Activated CD4-positive, alpha-beta T cell treated with anti-CD3 and anti-CD28 coated beads for 36 hours (primary cell): ENCODE measurements at regions not wholly inside any gene's neighbourhood (a gene's known extent, or its start where the extent isn't known, plus 50 kb on each side); places are given as distances from the start of the nearest gene placed in this dataset.
"Not testable (repeated sequence)": the region's sequence is repeated elsewhere in the genome, so short reads cannot be mapped to it uniquely, and the experiment has no call there.

Experiments used
- ATAC-seq: fragments of 200-7000 bp; cut with Tn5 transposase; one replicate; pipeline ENCODE4 v1.10.0; 2021; ENCODE audit warnings: mild to moderate bottlenecking, moderate library complexity
- CTCF ChIA-PET: fragments of 350-600 bp; sonication (Branson Sonifier 250); formaldehyde crosslinking; loops from one replicate; lab custom pipeline; 2021; ENCODE audit warnings: antibody characterized with exemption; lab: Charles Lee
- POLR2A ChIA-PET: fragments of 350-600 bp; sonication (Branson Sonifier 250); formaldehyde crosslinking; loops from one replicate; lab custom pipeline; 2021; ENCODE audit warnings: antibody characterized with exemption, inconsistent platforms; lab: Charles Lee
- DNase-seq: peaks from one replicate; pipeline ENCODE4 v3.0.0-alpha.2; 2020
- H3K27ac Mint-ChIP-seq: one replicate; pipeline ENCODE4 v1.8.0; 2021; ENCODE audit warnings: mixed read lengths
- H3K27me3 Mint-ChIP-seq: one replicate; pipeline ENCODE4 v1.8.0; 2021; ENCODE audit warnings: mixed read lengths
- H3K36me3 Mint-ChIP-seq: one replicate; pipeline ENCODE4 v1.8.0; 2021; ENCODE audit warnings: low read depth, mixed read lengths
- H3K4me1 Mint-ChIP-seq: one replicate; pipeline ENCODE4 v1.8.0; 2021; ENCODE audit warnings: mixed read lengths
- H3K4me3 Mint-ChIP-seq: one replicate; pipeline ENCODE4 v1.8.0; 2021; ENCODE audit warnings: mild to moderate bottlenecking, moderate library complexity, mixed read lengths
- H3K9me3 Mint-ChIP-seq: one replicate; pipeline ENCODE4 v1.8.0; 2021; ENCODE audit warnings: low read depth, mixed read lengths
- intact Hi-C, 2 experiments: fragments of 100-400 bp; cut with DNase I in 1 of 2; cut with micrococcal nuclease in 1 of 2; formaldehyde crosslinking; loops; one replicate each; pipeline versions ENCODE4 v1.14.2 to v1.15.1; 2022 to 2024; cut with DNase I, micrococcal nuclease

GRCh38 chr22:11625711-11626421 lies 3902.1 kb upstream of the OR11H1 start:
- intact Hi-C loops, POLR2A ChIA-PET, CTCF ChIA-PET, H3K27me3 Mint-ChIP-seq, H3K4me1 Mint-ChIP-seq, ATAC-seq, DNase-seq, H3K27ac Mint-ChIP-seq, H3K4me3 Mint-ChIP-seq: not testable (repeated sequence)
- Mint-ChIP-seq H3K9me3 (peaks cover 39% of the 10 kb centered on the region), H3K36me3 (peaks cover 15% of the 10 kb centered on the region)

DNA sequence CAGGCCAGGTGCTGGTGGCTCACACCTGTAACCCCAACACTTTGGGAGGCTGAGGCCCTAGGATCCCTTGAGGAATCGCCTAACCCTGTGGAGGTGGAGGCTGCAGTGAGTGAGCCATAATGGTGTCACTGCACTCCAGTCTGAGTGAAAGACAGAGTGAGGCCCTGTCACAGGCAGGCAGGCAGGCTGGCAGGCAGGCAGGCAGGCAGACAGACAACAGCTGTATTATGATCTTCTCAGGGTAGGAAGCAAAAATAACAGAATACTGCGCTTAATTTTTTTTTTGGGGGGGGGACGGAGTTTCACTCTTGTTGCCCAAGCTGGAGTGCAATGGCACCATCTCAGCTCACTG lies 3901.6 kb upstream of the OR11H1 start:
- Mint-ChIP-seq H3K27ac (no peak overlapping the region), H3K27me3 (no peaks in the 10 kb centered on the region), H3K36me3 (peaks cover 16% of the 10 kb centered on the region), H3K4me3 (no peak overlapping the region), H3K4me1 (no peaks in the 10 kb centered on the region), H3K9me3 (peaks cover 38% of the 10 kb centered on the region)
- ATAC-seq (no peak), DNase-seq (no peak)
- CTCF ChIA-PET = no interaction called here
- POLR2A ChIA-PET = no interaction called here
- intact Hi-C loops = no loop called here

GRCh38 chr22:11627036-11627435 lies 3901.0 kb upstream of the OR11H1 start:
- H3K4me1 Mint-ChIP-seq, H3K27ac Mint-ChIP-seq, intact Hi-C loops, H3K4me3 Mint-ChIP-seq, CTCF ChIA-PET, DNase-seq, ATAC-seq, POLR2A ChIA-PET, H3K27me3 Mint-ChIP-seq: not testable (repeated sequence)
- Mint-ChIP-seq H3K36me3 (peaks cover 16% of the 10 kb centered on the region), H3K9me3 (peaks cover 38% of the 10 kb centered on the region)

DNA sequence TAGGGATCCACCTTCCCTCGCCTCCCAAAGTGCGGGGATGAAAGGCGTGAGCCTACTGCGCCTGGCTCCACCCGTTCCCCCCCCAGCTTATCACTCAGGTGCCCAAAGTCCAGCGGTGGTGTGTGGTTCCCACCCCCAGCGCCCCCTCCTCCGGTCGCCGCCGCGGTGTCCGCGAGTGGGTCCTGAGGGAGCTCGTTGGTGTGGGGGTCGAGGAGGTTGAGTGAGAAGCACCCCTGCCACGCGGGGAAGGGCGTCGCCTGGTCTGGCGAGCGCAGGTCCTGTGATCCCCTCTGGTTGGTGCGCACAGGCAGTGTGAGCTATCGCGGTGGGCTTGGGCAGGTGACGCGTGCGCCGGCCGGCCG lies 3900.6 kb upstream of the OR11H1 start:
- H3K27me3 Mint-ChIP-seq = no peaks in the 10 kb centered on the region
- ChIA-PET CTCF (no interaction called here), POLR2A (no interaction called here)
- no peaks in the 10 kb centered on the region for H3K4me1 Mint-ChIP-seq
- no peak overlapping the region for H3K4me3 Mint-ChIP-seq
- H3K9me3 Mint-ChIP-seq = peaks cover 38% of the 10 kb centered on the region
- intact Hi-C loops = no loop called here
- peaks cover 16% of the 10 kb centered on the region for H3K36me3 Mint-ChIP-seq
- DNase-seq (no peak), ATAC-seq (no peak)
- no peak overlapping the region for H3K27ac Mint-ChIP-seq

DNA sequence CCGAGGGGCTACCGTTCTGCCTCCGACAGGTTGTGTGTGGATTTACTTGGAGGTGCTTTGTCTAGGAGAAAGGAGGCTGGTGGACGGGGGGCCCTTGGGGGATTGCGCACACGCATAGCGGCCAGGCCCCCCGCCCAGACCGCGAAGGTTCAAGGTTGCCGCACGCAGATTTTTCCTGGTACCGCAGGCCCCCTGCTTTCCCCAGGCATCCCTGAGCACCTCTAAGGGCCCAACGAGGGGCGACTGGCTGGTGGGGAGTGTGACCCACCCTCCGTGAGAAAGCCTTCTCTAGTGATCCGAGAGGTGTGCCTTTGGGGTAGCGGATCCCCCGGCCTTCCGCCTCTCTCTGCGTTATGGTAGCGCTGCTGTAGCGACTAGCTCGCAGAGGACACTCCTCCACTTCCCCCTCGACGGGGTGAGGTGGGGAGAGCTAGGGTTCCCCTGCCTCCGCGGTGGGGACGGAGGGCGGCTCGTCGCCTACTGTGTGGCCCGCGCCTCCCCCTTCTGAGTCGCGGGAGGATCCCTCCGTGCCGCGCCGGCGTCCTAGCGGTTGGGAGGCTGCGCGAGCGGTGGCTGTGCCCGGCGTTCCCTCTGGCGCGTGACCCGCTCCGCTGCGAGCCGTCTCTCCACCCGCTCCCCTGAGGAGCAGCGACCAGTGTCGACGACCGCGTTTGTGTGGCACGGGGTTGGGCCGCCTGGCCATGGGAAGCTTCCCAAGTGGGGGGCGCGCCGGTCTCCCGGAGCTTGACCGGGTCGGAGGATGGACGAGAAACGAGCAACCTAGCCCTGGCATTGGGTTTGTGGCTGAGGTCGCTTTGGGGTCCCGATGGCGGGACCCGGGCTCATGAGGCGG lies 3900.0 kb upstream of the OR11H1 start:
- H3K36me3 Mint-ChIP-seq = peaks cover 16% of the 10 kb centered on the region
- CTCF ChIA-PET = no interaction called here
- no peaks in the 10 kb centered on the region for H3K27me3 Mint-ChIP-seq
- DNase-seq = no peak
- intact Hi-C loops = no loop called here
- H3K4me3 Mint-ChIP-seq = no peak overlapping the region
- ATAC-seq = no peak
- H3K4me1 Mint-ChIP-seq = no peaks in the 10 kb centered on the region
- peaks cover 38% of the 10 kb centered on the region for H3K9me3 Mint-ChIP-seq
- H3K27ac Mint-ChIP-seq = no peak overlapping the region
- POLR2A ChIA-PET = no interaction called here

DNA sequence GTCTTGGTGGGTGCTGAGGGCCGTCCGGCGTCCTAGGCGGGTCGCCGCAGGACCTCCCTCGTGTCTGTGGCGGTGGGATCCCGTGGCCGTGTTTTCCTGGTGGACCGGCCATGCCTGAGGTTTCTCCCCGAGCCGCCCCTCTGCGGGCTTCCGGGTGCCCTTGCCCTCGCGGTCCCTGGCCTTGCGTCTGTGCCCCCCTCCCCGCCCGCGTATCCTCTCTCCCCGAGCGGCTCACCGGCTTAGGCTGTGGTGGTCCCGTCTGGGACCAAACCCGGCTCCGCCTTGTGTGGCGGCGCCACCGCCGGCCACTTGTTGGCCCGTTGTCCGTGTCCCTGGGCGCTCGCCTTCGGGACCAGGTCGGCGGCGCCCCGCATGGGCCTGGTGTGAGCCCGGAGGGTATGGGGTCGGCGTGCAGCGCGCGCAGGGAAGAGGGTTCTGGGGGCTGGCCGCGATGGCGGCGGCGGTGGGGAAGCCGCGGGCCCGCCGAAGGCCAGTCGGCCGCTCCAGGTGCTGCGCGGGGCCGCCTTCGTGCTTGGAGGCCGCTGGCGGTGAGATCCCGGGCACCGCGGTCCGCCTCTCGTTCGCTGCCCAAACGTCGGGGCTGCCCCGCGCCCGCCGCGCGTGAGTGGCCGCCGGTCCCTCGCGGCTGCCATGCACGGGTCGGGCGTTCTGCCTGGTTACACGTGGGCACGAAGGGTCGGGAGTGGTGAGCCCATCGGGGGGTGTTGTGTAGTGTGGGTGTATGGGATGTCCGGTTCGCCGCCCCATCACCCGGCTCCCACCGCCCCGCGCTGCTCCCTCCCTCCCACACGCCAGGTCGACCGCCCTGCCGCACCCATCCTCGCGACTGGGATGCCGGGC lies 3899.1 kb upstream of the OR11H1 start:
- intact Hi-C loops = no loop called here
- POLR2A ChIA-PET = no interaction called here
- DNase-seq = no peak
- H3K4me1 Mint-ChIP-seq = no peaks in the 10 kb centered on the region
- no peak overlapping the region for H3K4me3 Mint-ChIP-seq
- peaks cover 35% of the 10 kb centered on the region for H3K9me3 Mint-ChIP-seq
- CTCF ChIA-PET = no interaction called here
- peaks cover 16% of the 10 kb centered on the region for H3K36me3 Mint-ChIP-seq
- no peak for ATAC-seq
- H3K27ac Mint-ChIP-seq = no peak overlapping the region
- no peaks in the 10 kb centered on the region for H3K27me3 Mint-ChIP-seq

GRCh38 chr22:11629661-11630385 lies 3898.2 kb upstream of the OR11H1 start:
- ChIA-PET CTCF (no interaction called here), POLR2A (no interaction called here)
- no peak overlapping the region for H3K4me3 Mint-ChIP-seq
- no peaks in the 10 kb centered on the region for H3K27me3 Mint-ChIP-seq
- no peak for ATAC-seq
- no peak overlapping the region for H3K27ac Mint-ChIP-seq
- no peak for DNase-seq
- peaks cover 29% of the 10 kb centered on the region for H3K9me3 Mint-ChIP-seq
- intact Hi-C loops = no loop called here
- no peaks in the 10 kb centered on the region for H3K4me1 Mint-ChIP-seq
- peaks cover 16% of the 10 kb centered on the region for H3K36me3 Mint-ChIP-seq

- ATAC-seq, POLR2A ChIA-PET: not testable (repeated sequence)
- peaks cover 16% of the 10 kb centered on the region for H3K36me3 Mint-ChIP-seq
Measured at GRCh38 chr22:11630386-11631084, 3897.5 kb upstream of the OR11H1 start.

More at GRCh38 chr22:11630386-11631084, 3897.5 kb upstream of the OR11H1 start:
- H3K27me3 Mint-ChIP-seq, H3K4me1 Mint-ChIP-seq, CTCF ChIA-PET, intact Hi-C loops, H3K27ac Mint-ChIP-seq, H3K4me3 Mint-ChIP-seq, DNase-seq: not testable (repeated sequence)
- H3K9me3 Mint-ChIP-seq = peaks cover 23% of the 10 kb centered on the region
